NT2/D1 (cell line): ENCODE measurements at regions not wholly inside any gene's neighbourhood (a gene's known extent, or its start where the extent isn't known, plus 50 kb on each side); places are given as distances from the start of the nearest gene placed in this dataset.

Source experiments
- DNase-seq: peaks from one replicate; pipeline ENCODE4 v3.0.0-alpha.2; 2011; ENCODE audit warnings: low read depth, low spot score
- H3K27me3 ChIP-seq: 2 replicates; pipeline ENCODE4 v1.6.0; 2011; ENCODE audit warnings: mild to moderate bottlenecking; ENCODE audit not compliant: insufficient read length, insufficient read depth
- H3K36me3 ChIP-seq: 2 replicates; pipeline ENCODE4 v1.6.1; 2011; ENCODE audit warnings: mild to moderate bottlenecking, low read length, mixed read lengths; ENCODE audit not compliant: insufficient read depth, insufficient read length
- H3K4me1 ChIP-seq: 2 replicates; pipeline ENCODE4 v1.5.1; 2011; ENCODE audit not compliant: insufficient read depth, insufficient read length
- H3K4me3 ChIP-seq: 2 replicates; pipeline ENCODE4 v1.5.1; 2011; ENCODE audit warnings: low read depth; ENCODE audit not compliant: insufficient read length
- H3K9ac ChIP-seq: 2 replicates; pipeline ENCODE4 v1.6.0; 2011; ENCODE audit warnings: low read depth; ENCODE audit not compliant: insufficient read length
- H3K9me3 ChIP-seq: 2 replicates; pipeline ENCODE4 v1.5.1; 2011; ENCODE audit warnings: mild to moderate bottlenecking, low read length; ENCODE audit not compliant: insufficient read depth
- SUZ12 ChIP-seq: IDR thresholded peaks from 2 replicates; pipeline ENCODE4 v1.6.1; 2011; ENCODE audit not compliant: insufficient read length, insufficient read depth; ENCODE audit errors: extremely low read depth
- YY1 ChIP-seq: IDR thresholded peaks from 2 replicates; pipeline ENCODE4 v1.6.1; 2011; ENCODE audit not compliant: insufficient read length, insufficient read depth
- ZNF274 ChIP-seq: IDR thresholded peaks from 2 replicates; pipeline ENCODE4 v1.6.1; 2011; ENCODE audit warnings: mild to moderate bottlenecking, low read depth, low read length

- Histone ChIP-seq H3K9me3 (peaks cover 4% of the 10 kb centered on the region; the same call in 1 of the 2 replicates), H3K4me1 (no peaks in the 10 kb centered on the region), H3K36me3 (no peaks in the 10 kb centered on the region), H3K9ac (no peak overlapping the region), H3K27me3 (no peaks in the 10 kb centered on the region), H3K4me3 (no peak overlapping the region)
- TF ChIP-seq YY1 (no peak), SUZ12 (no peak), ZNF274 (no peak)
- no peak for DNase-seq
Measured at GRCh38 chr15:38201714-38202113, 50.9 kb upstream of the SPRED1 start.

DNA sequence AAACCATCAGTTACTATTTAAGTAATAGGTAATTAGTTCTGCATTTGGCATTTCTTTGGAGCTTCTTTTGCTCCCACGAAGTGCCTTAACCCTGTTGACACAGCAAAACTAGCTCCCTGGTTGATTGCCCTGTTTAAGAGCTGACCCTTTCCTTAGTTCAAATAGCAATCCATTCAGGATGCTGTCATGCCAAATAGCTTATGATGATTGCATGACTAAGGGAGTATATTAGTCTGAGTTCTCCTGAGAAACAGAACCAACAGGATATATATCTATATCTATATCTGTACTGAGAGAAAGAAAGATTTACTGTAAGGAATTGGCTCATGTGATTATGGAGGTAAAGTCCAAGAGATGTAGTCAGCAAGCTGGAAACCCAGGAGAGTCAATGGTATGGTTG, 50.3 kb upstream of the SPRED1 start:
- peaks cover 4% of the 10 kb centered on the region; the same call in 1 of the 2 replicates for H3K9me3 ChIP-seq
- H3K36me3 ChIP-seq: no peaks in the 10 kb centered on the region
- no peak overlapping the region for H3K4me3 ChIP-seq
- DNase-seq: no peak
- H3K4me1 ChIP-seq: no peaks in the 10 kb centered on the region
- TF ChIP-seq SUZ12: no peak
- TF ChIP-seq YY1: no peak
- no peak for TF ChIP-seq ZNF274
- H3K27me3 ChIP-seq: no peaks in the 10 kb centered on the region
- H3K9ac ChIP-seq: no peak overlapping the region
